Vagina (tissue), 2 donors: ENCODE measurements at regions not wholly inside any gene's neighbourhood (a gene's known extent, or its start where the extent isn't known, plus 50 kb on each side); places are given as distances from the start of the nearest gene placed in this dataset.

Experiments
- CTCF ChIP-seq, 3 experiments: fragments of 450-650 bp in 2 of 3; fragments of 200-600 bp in 1 of 3; sonication (generic) in 1 of 3; IDR thresholded peaks; one replicate each; pipeline ENCODE4 v1.5.1; 2017 to 2019; ENCODE audit warnings: antibody characterized with exemption in 3 of 3, mild to moderate bottlenecking in 2 of 3, moderate library complexity in 2 of 3
- POLR2A ChIP-seq, 2 donors: fragments of 450-650 bp; IDR thresholded peaks; one replicate each; pipeline ENCODE4 v1.6.1; 2017; ENCODE audit warnings: antibody characterized with exemption in 2 of 2, mild to moderate bottlenecking in 2 of 2, moderate library complexity in 2 of 2
- POLR2AphosphoS5 ChIP-seq, 2 donors: sonication (generic); formaldehyde crosslinking; IDR thresholded peaks; one replicate each; pipeline ENCODE4 v1.9.0; 2017; ENCODE audit warnings: antibody characterized with exemption in 2 of 2, mild to moderate bottlenecking in 2 of 2, low read depth in 1 of 2; ENCODE audit not compliant: insufficient read depth in 1 of 2

- TF ChIP-seq CTCF (IDR thresholded peaks at IDR 0.05) (no peak), POLR2AphosphoS5 (IDR thresholded peaks at IDR 0.05; ENCODE audit: insufficient read depth in 1 of 2, low read depth in 1 of 2) (no peak), POLR2A (IDR thresholded peaks at IDR 0.05) (no peak)
These were observed 485.4 kb upstream of the USP24 start for GRCh38 chr1:55700359-55701130.
